ENCODE measurements at regions not wholly inside any gene's neighbourhood (a gene's known extent, or its start where the extent isn't known, plus 50 kb on each side); places are given as distances from the start of the nearest gene placed in this dataset.
A peak's percentile ranks its signal among the peaks of the same experiment; 100 is the strongest.

- intact Hi-C loops (cut with DNase I, micrococcal nuclease), result no loop called here
- TF ChIP-seq CTCF (IDR thresholded peaks at IDR 0.05), result no peak
- Histone ChIP-seq H3K9me3 (no peaks in the 10 kb centered on the region), H3K4me3 (no peak overlapping the region), H3K36me3 (ENCODE audit: low read depth) (no peaks in the 10 kb centered on the region), H3K4me1 (ENCODE audit: low read depth) (no peaks in the 10 kb centered on the region)
- ATAC-seq (no peak), DNase-seq (no peak)
Observed at GRCh38 chr1:30199563-30199962, 523.8 kb downstream of the MATN1 start.

- Histone ChIP-seq H3K36me3 (ENCODE audit: low read depth) (no peaks in the 10 kb centered on the region), H3K4me3 (no peak overlapping the region), H3K4me1 (ENCODE audit: low read depth) (no peaks in the 10 kb centered on the region), H3K9me3 (no peaks in the 10 kb centered on the region)
- TF ChIP-seq CTCF (IDR thresholded peaks at IDR 0.05), result no peak
- intact Hi-C loops (cut with DNase I, micrococcal nuclease), result no loop called here
- DNase-seq (no peak), ATAC-seq (no peak)
Observed at GRCh38 chr1:30198795-30199403, 524.5 kb downstream of the MATN1 start.

- ATAC-seq, result no peak
Observed at GRCh38 chr1:30198451-30198760, 525.0 kb downstream of the MATN1 start.

GRCh38 chr1:30197639-30198450 is 525.5 kb downstream of the MATN1 start:
- intact Hi-C loops (cut with DNase I, micrococcal nuclease), result no loop called here
- no peak for TF ChIP-seq CTCF (IDR thresholded peaks at IDR 0.05)
- Histone ChIP-seq H3K36me3 (ENCODE audit: low read depth) (no peaks in the 10 kb centered on the region), H3K4me3 (no peak overlapping the region), H3K9me3 (no peaks in the 10 kb centered on the region), H3K4me1 (ENCODE audit: low read depth) (no peaks in the 10 kb centered on the region)
- no peak for DNase-seq
- ATAC-seq, result peak; percentile 36

More at GRCh38 chr1:30198451-30198760, 525.0 kb downstream of the MATN1 start:
- TF ChIP-seq CTCF (IDR thresholded peaks at IDR 0.05), result no peak
- intact Hi-C loops (cut with DNase I, micrococcal nuclease), result no loop called here
- Histone ChIP-seq H3K4me1 (ENCODE audit: low read depth) (no peaks in the 10 kb centered on the region), H3K4me3 (no peak overlapping the region), H3K36me3 (ENCODE audit: low read depth) (no peaks in the 10 kb centered on the region), H3K9me3 (no peaks in the 10 kb centered on the region)
- no peak for DNase-seq

- Histone ChIP-seq H3K4me3 (no peak overlapping the region), H3K9me3 (no peaks in the 10 kb centered on the region), H3K36me3 (ENCODE audit: low read depth) (no peaks in the 10 kb centered on the region), H3K4me1 (ENCODE audit: low read depth) (no peaks in the 10 kb centered on the region)
- DNase-seq (no peak), ATAC-seq (no peak)
- intact Hi-C loops (cut with DNase I, micrococcal nuclease), result no loop called here
- TF ChIP-seq CTCF (IDR thresholded peaks at IDR 0.05), result no peak
Observed at GRCh38 chr1:30196872-30197638, 526.3 kb downstream of the MATN1 start.

Measured in mucosa of descending colon (tissue), 3 donors.